ENCODE measurements at regions not wholly inside any gene's neighbourhood (a gene's known extent, or its start where the extent isn't known, plus 50 kb on each side); places are given as distances from the start of the nearest gene placed in this dataset.
"Not testable (repeated sequence)": the region's sequence is repeated elsewhere in the genome, so short reads cannot be mapped to it uniquely, and the experiment has no call there.

DNA sequence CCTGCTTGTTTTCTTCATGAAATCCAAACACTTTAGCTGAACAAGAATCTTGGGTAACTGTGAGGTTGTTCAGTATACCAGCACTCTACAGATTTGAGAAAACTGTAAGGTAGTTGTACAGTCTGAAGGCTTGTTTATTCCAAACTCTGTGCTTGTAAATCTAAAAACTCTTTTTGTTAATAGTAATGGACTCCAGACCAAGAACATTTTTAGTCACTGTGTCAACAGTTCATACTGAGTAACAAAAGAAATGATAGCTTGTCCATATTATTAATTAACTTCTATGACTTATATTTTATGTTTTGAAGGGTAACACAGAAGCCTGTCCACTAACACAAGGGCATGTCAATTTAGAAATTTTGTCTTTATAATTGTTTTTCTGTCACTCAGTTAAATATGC is 72.2 kb upstream of the KYNU start:
- no peak for DNase-seq
- Mint-ChIP-seq H3K4me3 (no peak overlapping the region), H3K36me3 (no peaks in the 10 kb centered on the region), H3K4me1 (no peaks in the 10 kb centered on the region), H3K27me3 (peaks cover 0 to 2% of the 10 kb centered on the region in 2 donors), H3K27ac (no peak overlapping the region), H3K9me3 (peaks cover 0 to 10% (median 2%) of the 10 kb centered on the region in 5 donors)
- no peak overlapping the region for H3K4me3 ChIP-seq (ENCODE audit: low read length)
- ChIA-PET CTCF (no interaction called here), POLR2A (no interaction called here)
- H3K9me3 ChIP-seq (ENCODE audit: low read length), result no peaks in the 10 kb centered on the region
- H3K27me3 ChIP-seq (ENCODE audit: insufficient read depth, low read length, poor library complexity, severe bottlenecking), result no peaks in the 10 kb centered on the region
- no peak overlapping the region for H3K27ac ChIP-seq (ENCODE audit: low read depth, low read length)
- no peaks in the 10 kb centered on the region for H3K36me3 ChIP-seq (ENCODE audit: insufficient read depth, low read length)
- no peaks in the 10 kb centered on the region for H3K4me1 ChIP-seq (ENCODE audit: insufficient read depth, low read length)

DNA sequence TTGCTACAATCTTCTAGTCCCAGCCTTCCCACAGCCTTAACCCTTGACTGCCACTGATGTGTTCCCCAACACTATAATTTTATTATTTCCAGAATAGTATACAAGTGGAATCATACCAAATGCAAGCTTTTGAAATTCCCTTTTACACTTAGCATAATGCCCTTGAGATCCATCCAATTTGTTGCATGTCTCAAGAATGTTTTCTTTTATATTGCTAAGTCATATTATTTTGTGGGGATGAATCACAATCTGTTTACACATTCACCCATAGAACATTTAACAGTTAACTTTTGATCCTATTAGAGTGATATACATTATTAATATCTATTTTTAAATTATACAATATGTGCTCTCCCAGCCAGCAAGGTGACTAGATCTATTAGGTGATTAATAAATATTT is 74.3 kb upstream of the KYNU start:
- no peaks in the 10 kb centered on the region for H3K4me1 Mint-ChIP-seq
- no peak overlapping the region for H3K27ac ChIP-seq (ENCODE audit: low read depth, low read length)
- H3K36me3 ChIP-seq (ENCODE audit: insufficient read depth, low read length), result no peaks in the 10 kb centered on the region
- H3K4me3 Mint-ChIP-seq, result no peak overlapping the region
- no peaks in the 10 kb centered on the region for H3K36me3 Mint-ChIP-seq
- H3K27ac Mint-ChIP-seq, result no peak overlapping the region
- no peak for DNase-seq
- peaks cover 0 to 10% (median 0%) of the 10 kb centered on the region in 5 donors for H3K9me3 Mint-ChIP-seq
- no peak overlapping the region for H3K4me3 ChIP-seq (ENCODE audit: low read length)
- no peaks in the 10 kb centered on the region for H3K9me3 ChIP-seq (ENCODE audit: low read length)
- POLR2A ChIA-PET, result no interaction called here
- CTCF ChIA-PET, result no interaction called here
- no peaks in the 10 kb centered on the region for H3K4me1 ChIP-seq (ENCODE audit: insufficient read depth, low read length)
- H3K27me3 ChIP-seq (ENCODE audit: insufficient read depth, low read length, poor library complexity, severe bottlenecking), result no peaks in the 10 kb centered on the region
- H3K27me3 Mint-ChIP-seq, result no peaks in the 10 kb centered on the region

DNA sequence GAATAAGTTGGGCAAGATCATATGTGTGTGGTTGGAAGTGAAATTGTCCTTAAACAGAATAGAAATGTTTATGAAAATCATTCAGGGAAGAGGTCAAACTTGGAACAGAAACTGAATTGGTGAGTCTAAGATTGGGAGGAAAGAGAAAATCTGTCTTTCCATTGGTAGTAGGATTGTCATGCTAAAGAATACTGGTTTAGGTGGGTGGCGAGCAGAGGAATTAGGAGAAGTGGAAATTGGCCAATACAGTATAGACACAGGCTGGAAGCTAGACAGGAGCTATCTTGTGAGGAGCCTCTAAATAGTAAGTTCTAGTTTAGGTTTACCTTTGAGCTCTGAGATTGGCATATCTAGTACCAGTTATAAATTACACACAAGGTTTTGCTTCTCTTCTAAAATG is 80.9 kb upstream of the KYNU start:
- no peaks in the 10 kb centered on the region for H3K27me3 ChIP-seq (ENCODE audit: insufficient read depth, low read length, poor library complexity, severe bottlenecking)
- no peak for DNase-seq
- no peaks in the 10 kb centered on the region for H3K4me1 ChIP-seq (ENCODE audit: insufficient read depth, low read length)
- no peak overlapping the region for H3K4me3 ChIP-seq (ENCODE audit: low read length)
- H3K9me3 ChIP-seq (ENCODE audit: low read length), result no peaks in the 10 kb centered on the region
- H3K4me3 Mint-ChIP-seq, result no peak overlapping the region
- ChIA-PET CTCF (no interaction called here), POLR2A (no interaction called here)
- H3K36me3 Mint-ChIP-seq, result no peaks in the 10 kb centered on the region
- H3K36me3 ChIP-seq (ENCODE audit: insufficient read depth, low read length), result no peaks in the 10 kb centered on the region
- no peak overlapping the region for H3K27ac Mint-ChIP-seq
- no peak overlapping the region for H3K27ac ChIP-seq (ENCODE audit: low read depth, low read length)
- peaks cover 0 to 5% (median 2%) of the 10 kb centered on the region in 5 donors for H3K9me3 Mint-ChIP-seq
- H3K4me1 Mint-ChIP-seq, result no peaks in the 10 kb centered on the region
- no peaks in the 10 kb centered on the region for H3K27me3 Mint-ChIP-seq

DNA sequence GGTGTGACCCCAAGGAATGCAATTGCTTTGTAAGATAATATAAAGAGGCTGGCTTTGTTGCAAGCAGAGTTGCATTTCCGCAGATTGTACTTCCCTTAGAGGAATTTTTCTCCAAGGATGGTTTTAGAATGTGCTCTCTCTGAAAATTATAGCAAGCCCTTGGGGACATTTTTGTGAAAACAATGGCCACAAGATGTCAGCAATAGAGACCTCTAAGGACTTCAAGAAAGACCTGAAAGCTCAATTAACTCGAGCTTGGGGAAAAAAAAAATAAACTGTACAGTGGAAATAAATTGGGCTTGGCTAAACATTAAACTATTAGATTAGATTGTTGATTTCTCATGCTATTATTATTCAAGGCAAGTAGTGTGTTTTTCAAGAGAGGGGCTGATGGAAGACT is 81.3 kb upstream of the KYNU start:
- POLR2A ChIA-PET, result no interaction called here
- H3K4me1 Mint-ChIP-seq, result no peaks in the 10 kb centered on the region
- Histone ChIP-seq H3K27me3 (ENCODE audit: insufficient read depth, low read length, poor library complexity, severe bottlenecking) (no peaks in the 10 kb centered on the region), H3K4me1 (ENCODE audit: insufficient read depth, low read length) (no peaks in the 10 kb centered on the region), H3K4me3 (ENCODE audit: low read length) (no peak overlapping the region), H3K36me3 (ENCODE audit: insufficient read depth, low read length) (no peaks in the 10 kb centered on the region), H3K27ac (ENCODE audit: low read depth, low read length) (no peak overlapping the region), H3K9me3 (ENCODE audit: low read length) (no peaks in the 10 kb centered on the region)
- no peak overlapping the region for H3K27ac Mint-ChIP-seq
- H3K27me3 Mint-ChIP-seq, result no peaks in the 10 kb centered on the region
- no peak for DNase-seq
- H3K4me3 Mint-ChIP-seq, result no peak overlapping the region
- CTCF ChIA-PET, result no interaction called here
- no peaks in the 10 kb centered on the region for H3K36me3 Mint-ChIP-seq
- peaks cover 0 to 2% (median 0%) of the 10 kb centered on the region in 5 donors for H3K9me3 Mint-ChIP-seq

DNA sequence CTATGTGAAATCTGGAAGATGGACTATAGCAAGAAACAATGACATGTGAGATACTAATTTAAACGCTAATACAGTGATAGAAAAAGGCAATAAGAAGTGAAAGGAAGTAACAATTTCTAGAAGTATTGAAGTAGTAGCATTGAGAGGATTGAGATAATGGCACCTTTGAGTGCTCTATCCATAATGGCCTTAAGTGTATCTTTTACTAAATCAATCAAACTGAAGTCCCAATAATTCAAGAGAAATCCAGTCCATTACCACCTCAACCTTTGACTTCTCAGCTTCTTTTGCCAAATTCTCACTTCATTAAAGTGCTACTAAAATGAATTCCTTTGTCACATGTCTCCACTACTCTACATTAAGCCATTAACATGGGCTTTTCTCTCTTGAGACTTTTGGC is 82.6 kb upstream of the KYNU start:
- no peaks in the 10 kb centered on the region for H3K27me3 ChIP-seq (ENCODE audit: insufficient read depth, low read length, poor library complexity, severe bottlenecking)
- ChIA-PET CTCF (no interaction called here), POLR2A (no interaction called here)
- no peaks in the 10 kb centered on the region for H3K4me1 ChIP-seq (ENCODE audit: insufficient read depth, low read length)
- no peaks in the 10 kb centered on the region for H3K9me3 ChIP-seq (ENCODE audit: low read length)
- no peak overlapping the region for H3K27ac ChIP-seq (ENCODE audit: low read depth, low read length)
- Mint-ChIP-seq H3K4me1 (no peaks in the 10 kb centered on the region), H3K36me3 (no peaks in the 10 kb centered on the region), H3K9me3 (peaks cover 0 to 2% (median under 1%) of the 10 kb centered on the region in 5 donors), H3K4me3 (no peak overlapping the region), H3K27me3 (no peaks in the 10 kb centered on the region), H3K27ac (no peak overlapping the region)
- DNase-seq, result no peak
- no peaks in the 10 kb centered on the region for H3K36me3 ChIP-seq (ENCODE audit: insufficient read depth, low read length)
- H3K4me3 ChIP-seq (ENCODE audit: low read length), result no peak overlapping the region

DNA sequence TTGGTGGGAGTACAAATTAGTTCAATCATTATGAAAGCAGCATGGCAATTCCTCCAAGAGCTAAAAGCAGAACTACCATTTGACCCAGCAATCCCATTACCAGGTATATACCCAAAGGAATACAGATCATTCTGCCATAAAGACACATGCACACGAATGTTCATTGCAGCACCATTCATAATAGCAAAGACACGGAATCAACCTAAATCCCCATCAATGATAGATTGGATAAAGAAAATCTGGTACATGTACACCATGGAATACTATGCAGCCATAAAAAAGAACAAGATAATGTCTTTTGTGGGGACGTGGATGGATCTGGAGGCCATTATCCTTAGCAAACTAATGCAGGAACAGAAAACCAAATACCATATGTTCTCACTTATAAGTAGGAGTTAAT is 85.1 kb upstream of the KYNU start:
- H3K36me3 Mint-ChIP-seq; H3K27me3 Mint-ChIP-seq; H3K4me1 ChIP-seq (ENCODE audit: insufficient read depth, low read length); H3K9me3 Mint-ChIP-seq; H3K9me3 ChIP-seq (ENCODE audit: low read length); H3K4me3 ChIP-seq (ENCODE audit: low read length); H3K27ac ChIP-seq (ENCODE audit: low read depth, low read length); H3K36me3 ChIP-seq (ENCODE audit: insufficient read depth, low read length); POLR2A ChIA-PET; CTCF ChIA-PET; H3K27ac Mint-ChIP-seq; H3K27me3 ChIP-seq (ENCODE audit: insufficient read depth, low read length, poor library complexity, severe bottlenecking); H3K4me1 Mint-ChIP-seq; H3K4me3 Mint-ChIP-seq; DNase-seq: not testable (repeated sequence)

- Mint-ChIP-seq H3K4me1 (no peaks in the 10 kb centered on the region), H3K27me3 (no peaks in the 10 kb centered on the region), H3K4me3 (no peak overlapping the region), H3K36me3 (no peaks in the 10 kb centered on the region), H3K27ac (no peak overlapping the region), H3K9me3 (peaks cover 0 to 5% (median 2%) of the 10 kb centered on the region in 5 donors)
- no peaks in the 10 kb centered on the region for H3K36me3 ChIP-seq (ENCODE audit: insufficient read depth, low read length)
- no peaks in the 10 kb centered on the region for H3K4me1 ChIP-seq (ENCODE audit: insufficient read depth, low read length)
- H3K9me3 ChIP-seq (ENCODE audit: low read length), result no peaks in the 10 kb centered on the region
- no peaks in the 10 kb centered on the region for H3K27me3 ChIP-seq (ENCODE audit: insufficient read depth, low read length, poor library complexity, severe bottlenecking)
- ChIA-PET CTCF (no interaction called here), POLR2A (no interaction called here)
- no peak overlapping the region for H3K4me3 ChIP-seq (ENCODE audit: low read length)
- H3K27ac ChIP-seq (ENCODE audit: low read depth, low read length), result no peak overlapping the region
- no peak for DNase-seq
These were observed 86.1 kb upstream of the KYNU start for GRCh38 chr2:142791335-142791734.

- H3K4me3 ChIP-seq (ENCODE audit: low read length), result no peak overlapping the region
- ChIA-PET CTCF (no interaction called here), POLR2A (no interaction called here)
- no peaks in the 10 kb centered on the region for H3K27me3 ChIP-seq (ENCODE audit: insufficient read depth, low read length, poor library complexity, severe bottlenecking)
- Mint-ChIP-seq H3K9me3 (peaks cover 0 to 5% (median 2%) of the 10 kb centered on the region in 5 donors), H3K36me3 (no peaks in the 10 kb centered on the region), H3K4me1 (no peaks in the 10 kb centered on the region), H3K27me3 (no peaks in the 10 kb centered on the region), H3K27ac (no peak overlapping the region), H3K4me3 (no peak overlapping the region)
- no peak overlapping the region for H3K27ac ChIP-seq (ENCODE audit: low read depth, low read length)
- no peak for DNase-seq
- no peaks in the 10 kb centered on the region for H3K9me3 ChIP-seq (ENCODE audit: low read length)
- H3K4me1 ChIP-seq (ENCODE audit: insufficient read depth, low read length), result no peaks in the 10 kb centered on the region
- no peaks in the 10 kb centered on the region for H3K36me3 ChIP-seq (ENCODE audit: insufficient read depth, low read length)
These were observed 90.4 kb upstream of the KYNU start for GRCh38 chr2:142786918-142787702.

All from CD8-positive, alpha-beta memory T cell (primary cell).